ENCODE measurements at regions not wholly inside any gene's neighbourhood (a gene's known extent, or its start where the extent isn't known, plus 50 kb on each side); places are given as distances from the start of the nearest gene placed in this dataset.
"Not testable (repeated sequence)": the region's sequence is repeated elsewhere in the genome, so short reads cannot be mapped to it uniquely, and the experiment has no call there.

DNA sequence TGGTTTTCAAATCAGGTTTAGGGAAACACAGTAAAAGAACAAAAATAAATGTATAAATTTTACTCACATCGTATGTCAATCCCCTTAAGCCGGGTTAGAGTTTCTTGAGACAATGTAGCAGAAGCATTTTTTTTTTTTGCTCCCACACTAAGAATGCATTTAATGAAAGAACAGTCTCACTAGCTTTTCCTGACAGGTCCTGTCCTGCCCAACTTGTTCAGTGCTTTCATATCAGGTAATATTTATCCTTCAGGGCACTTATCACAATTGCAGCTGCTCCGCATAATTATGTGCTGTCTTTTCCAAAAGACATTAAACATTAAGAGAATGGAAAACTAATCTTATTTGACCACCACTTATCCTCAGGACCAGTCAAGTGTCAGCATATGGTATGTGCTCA lies 632.0 kb downstream of the HTR1B start:
- H3K27me3 ChIP-seq = no peaks in the 10 kb centered on the region
- H3K36me3 ChIP-seq = no peaks in the 10 kb centered on the region
- no peak overlapping the region for H3K27ac ChIP-seq
- WGBS, 2 donors = 41 to 50% methylated on average over 3 of the region's 3 CpGs
- H3K9me3 ChIP-seq = peaks cover 0 to 6% (median 0%) of the 10 kb centered on the region in 4 donors
- DNase-seq (ENCODE audit: low spot score in 2 of 2) = no peak
- no peak for TF ChIP-seq EP300 (IDR thresholded peaks at IDR 0.05)
- no peak for TF ChIP-seq POLR2A (IDR thresholded peaks at IDR 0.05)
- TF ChIP-seq CTCF (IDR thresholded peaks at IDR 0.05) = no peak
- H3K4me3 ChIP-seq = no peak overlapping the region
- H3K4me1 ChIP-seq = no peaks in the 10 kb centered on the region

GRCh38 chr6:76823578-76823977 lies 639.7 kb downstream of the HTR1B start:
- not testable (repeated sequence) for H3K4me3 ChIP-seq; H3K36me3 ChIP-seq; H3K4me1 ChIP-seq; H3K27me3 ChIP-seq; H3K27ac ChIP-seq; DNase-seq (ENCODE audit: low spot score in 2 of 2)
- WGBS, 2 donors = 85 to 87% methylated on average over 6 of the region's 6 CpGs
- peaks cover 0 to 27% (median 1%) of the 10 kb centered on the region in 4 donors for H3K9me3 ChIP-seq

DNA sequence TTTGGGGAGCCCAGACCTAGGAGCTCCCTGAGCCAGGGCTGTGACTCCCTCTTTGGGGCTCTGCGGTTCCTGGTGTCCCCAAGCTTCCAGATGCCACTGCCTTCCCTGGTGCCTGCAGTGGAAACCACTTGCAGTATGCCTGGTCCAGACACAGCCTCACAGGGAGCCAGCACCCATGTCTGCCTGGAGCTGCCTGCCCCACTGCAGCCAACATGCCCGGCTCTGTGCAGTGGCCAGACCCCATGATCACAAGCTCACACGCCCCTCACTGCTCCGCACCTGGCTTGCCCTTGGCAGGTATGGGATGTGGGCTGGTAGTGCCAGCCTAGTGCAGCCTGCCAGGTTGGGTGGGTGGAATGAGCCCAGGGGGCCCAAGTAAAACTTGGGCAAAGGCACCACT lies 644.8 kb downstream of the HTR1B start:
- no peaks in the 10 kb centered on the region for H3K4me1 ChIP-seq
- no peak overlapping the region for H3K4me3 ChIP-seq
- peaks cover 0 to 17% (median 0%) of the 10 kb centered on the region in 4 donors for H3K9me3 ChIP-seq
- H3K36me3 ChIP-seq = no peaks in the 10 kb centered on the region
- no peaks in the 10 kb centered on the region for H3K27me3 ChIP-seq
- H3K27ac ChIP-seq = no peak overlapping the region
- TF ChIP-seq EP300 (IDR thresholded peaks at IDR 0.05) = no peak
- WGBS, 2 donors = 100% methylated on average over 4 of the region's 4 CpGs
- DNase-seq (ENCODE audit: low spot score in 2 of 2) = no peak

GRCh38 chr6:76817429-76817828 lies 645.9 kb downstream of the HTR1B start:
- Histone ChIP-seq H3K9me3 (peaks cover 0 to 7% (median 0%) of the 10 kb centered on the region in 4 donors), H3K27me3 (no peaks in the 10 kb centered on the region), H3K4me1 (no peaks in the 10 kb centered on the region), H3K27ac (no peak overlapping the region), H3K4me3 (no peak overlapping the region), H3K36me3 (no peaks in the 10 kb centered on the region)
- DNase-seq (ENCODE audit: low spot score in 2 of 2) = no peak
- WGBS, 2 donors = 87 to 98% methylated on average over 5 of the region's 5 CpGs
- no peak for TF ChIP-seq EP300 (IDR thresholded peaks at IDR 0.05)
- no peak for TF ChIP-seq CTCF (IDR thresholded peaks at IDR 0.05)
- no peak for TF ChIP-seq POLR2A (IDR thresholded peaks at IDR 0.05)

GRCh38 chr6:76814496-76815458 lies 648.5 kb downstream of the HTR1B start:
- no peaks in the 10 kb centered on the region for H3K36me3 ChIP-seq
- no peaks in the 10 kb centered on the region for H3K4me1 ChIP-seq
- H3K27ac ChIP-seq = no peak overlapping the region
- 32 to 40% methylated on average over 7 of the region's 7 CpGs for WGBS, 2 donors
- no peaks in the 10 kb centered on the region for H3K27me3 ChIP-seq
- H3K4me3 ChIP-seq = no peak overlapping the region
- peaks cover 0 to 1% (median 0%) of the 10 kb centered on the region in 4 donors for H3K9me3 ChIP-seq
- TF ChIP-seq POLR2A (IDR thresholded peaks at IDR 0.05) (no peak), CTCF (IDR thresholded peaks at IDR 0.05) (no peak), EP300 (IDR thresholded peaks at IDR 0.05) (no peak)
- no peak for DNase-seq (ENCODE audit: low spot score in 2 of 2)

- Histone ChIP-seq H3K27ac (no peak overlapping the region), H3K36me3 (no peaks in the 10 kb centered on the region), H3K4me3 (no peak overlapping the region), H3K27me3 (no peaks in the 10 kb centered on the region), H3K4me1 (no peaks in the 10 kb centered on the region), H3K9me3 (peaks cover 0 to 4% (median 0%) of the 10 kb centered on the region in 4 donors)
- WGBS, 2 donors = 82 to 91% methylated on average over 13 of the region's 13 CpGs
- TF ChIP-seq POLR2A (IDR thresholded peaks at IDR 0.05) (no peak), EP300 (IDR thresholded peaks at IDR 0.05) (no peak), CTCF (IDR thresholded peaks at IDR 0.05) (no peak)
- no peak for DNase-seq (ENCODE audit: low spot score in 2 of 2)
Measured at GRCh38 chr6:76810286-76810685, 653.0 kb downstream of the HTR1B start.
